ENCODE measurements at regions not wholly inside any gene's neighbourhood (a gene's known extent, or its start where the extent isn't known, plus 50 kb on each side); places are given as distances from the start of the nearest gene placed in this dataset.
"Not testable (repeated sequence)": the region's sequence is repeated elsewhere in the genome, so short reads cannot be mapped to it uniquely, and the experiment has no call there.

DNA sequence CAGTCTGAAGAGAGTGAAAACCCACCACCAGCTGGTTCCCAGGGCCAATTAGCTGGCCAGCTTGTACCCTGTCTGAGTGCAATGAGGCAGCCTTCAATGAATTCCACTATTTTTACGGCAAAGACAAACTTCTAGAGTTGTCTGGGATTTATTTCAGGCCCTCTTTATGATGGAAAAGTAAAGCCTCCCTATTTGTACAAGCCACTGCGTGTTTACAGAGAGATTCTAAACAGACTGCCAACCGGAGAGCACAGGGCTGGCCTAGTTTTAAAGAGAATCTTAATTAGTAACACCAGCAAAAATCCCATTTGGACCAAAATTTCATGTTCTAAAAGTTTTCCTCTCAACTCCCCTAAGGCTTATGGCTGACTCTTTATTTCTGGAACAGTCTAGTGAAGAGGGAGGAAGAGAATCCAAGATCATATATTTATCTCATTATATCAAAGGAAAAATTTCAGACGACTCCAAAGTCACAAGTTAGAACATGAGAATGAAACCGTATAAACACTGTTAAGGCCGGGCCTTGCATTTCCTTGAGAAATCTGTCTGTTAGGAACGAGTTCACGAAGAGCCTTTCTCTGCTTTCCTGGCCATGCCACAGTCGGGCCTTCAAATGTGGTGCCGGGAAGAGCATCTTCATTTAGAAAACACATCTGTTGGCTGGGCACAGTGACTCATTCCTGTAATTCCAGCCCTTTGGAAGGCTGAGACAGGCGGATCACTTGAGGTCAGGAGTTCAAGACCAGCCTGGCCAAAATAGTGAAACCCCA lies 724.6 kb upstream of the NRP1 start:
- TF ChIP-seq EZH2 (IDR thresholded peaks at IDR 0.05; ENCODE audit: borderline replicate concordance, low read depth, low read length, poor library complexity, severe bottlenecking) = no peak
- TF ChIP-seq, protein P1, sequence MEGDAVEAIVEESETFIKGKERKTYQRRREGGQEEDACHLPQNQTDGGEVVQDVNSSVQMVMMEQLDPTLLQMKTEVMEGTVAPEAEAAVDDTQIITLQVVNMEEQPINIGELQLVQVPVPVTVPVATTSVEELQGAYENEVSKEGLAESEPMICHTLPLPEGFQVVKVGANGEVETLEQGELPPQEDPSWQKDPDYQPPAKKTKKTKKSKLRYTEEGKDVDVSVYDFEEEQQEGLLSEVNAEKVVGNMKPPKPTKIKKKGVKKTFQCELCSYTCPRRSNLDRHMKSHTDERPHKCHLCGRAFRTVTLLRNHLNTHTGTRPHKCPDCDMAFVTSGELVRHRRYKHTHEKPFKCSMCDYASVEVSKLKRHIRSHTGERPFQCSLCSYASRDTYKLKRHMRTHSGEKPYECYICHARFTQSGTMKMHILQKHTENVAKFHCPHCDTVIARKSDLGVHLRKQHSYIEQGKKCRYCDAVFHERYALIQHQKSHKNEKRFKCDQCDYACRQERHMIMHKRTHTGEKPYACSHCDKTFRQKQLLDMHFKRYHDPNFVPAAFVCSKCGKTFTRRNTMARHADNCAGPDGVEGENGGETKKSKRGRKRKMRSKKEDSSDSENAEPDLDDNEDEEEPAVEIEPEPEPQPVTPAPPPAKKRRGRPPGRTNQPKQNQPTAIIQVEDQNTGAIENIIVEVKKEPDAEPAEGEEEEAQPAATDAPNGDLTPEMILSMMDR (conservative IDR thresholded peaks at IDR 0.05; ENCODE audit: low read depth, low read length) = no peak
- no peaks in the 10 kb centered on the region for H3K27me3 ChIP-seq (replicated peaks; ENCODE audit: insufficient read depth, low read depth, low read length, poor library complexity)
- intact Hi-C loops (cut with micrococcal nuclease; ENCODE audit: unreplicated experiment) = no loop called here
- H3K4me3 ChIP-seq (ENCODE audit: low read depth, low read length, poor library complexity, severe bottlenecking) = no peak overlapping the region
- no peaks in the 10 kb centered on the region for H3K4me1 ChIP-seq (ENCODE audit: insufficient read depth, low read length, poor library complexity, severe bottlenecking)
- CTCF ChIA-PET = interaction anchor here (0.7 kb wide), 1 partner anchor 204 kb away, joined by 5 read pairs; no protein-coding TSS in a partner anchor
- H3K36me3 ChIP-seq (ENCODE audit: insufficient read depth, low read length, poor library complexity, severe bottlenecking) = no peaks in the 10 kb centered on the region
- no peak overlapping the region for H3K27ac ChIP-seq (ENCODE audit: low read depth, low read length, poor library complexity, severe bottlenecking)
- POLR2A ChIA-PET (ENCODE audit: low non-redundant PET) = no interaction called here
- no peaks in the 10 kb centered on the region for H3K9me3 ChIP-seq (ENCODE audit: low read depth, low read length, poor library complexity, severe bottlenecking)
- no peak for DNase-seq (ENCODE audit: low spot score)
- BruUV-seq (replicated peaks) = no TSS peak

DNA sequence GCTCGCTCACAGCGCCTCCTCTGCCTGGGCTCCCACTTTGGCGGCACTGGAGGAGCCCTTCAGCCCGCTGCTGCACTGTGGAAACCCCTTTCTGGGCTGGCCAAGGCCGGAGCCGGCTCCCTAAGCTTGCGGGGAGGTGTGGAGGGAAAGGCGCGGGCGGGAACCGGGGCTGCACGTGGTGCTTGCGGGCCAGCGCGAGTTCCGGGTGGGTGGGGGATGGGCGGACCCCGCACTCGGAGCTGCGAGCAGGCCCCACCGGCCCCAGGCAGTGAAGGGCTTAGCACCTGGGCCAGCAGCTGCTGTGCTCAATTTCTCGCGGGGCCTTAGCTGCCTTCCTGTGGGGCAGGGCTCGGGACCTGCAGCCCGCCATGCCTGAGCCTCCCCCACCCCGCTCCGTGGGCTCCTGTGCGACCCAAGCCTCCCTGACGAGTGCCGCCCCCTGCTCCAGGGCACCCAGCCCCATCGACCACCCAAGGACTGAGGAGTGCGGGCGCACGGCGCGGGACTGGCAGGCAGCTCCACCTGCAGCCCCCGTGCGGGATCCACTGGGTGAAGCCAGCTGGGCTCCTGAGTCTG lies 721.0 kb upstream of the NRP1 start:
- POLR2A ChIA-PET (ENCODE audit: low non-redundant PET); CTCF ChIA-PET; BruUV-seq (replicated peaks): not testable (repeated sequence)

DNA sequence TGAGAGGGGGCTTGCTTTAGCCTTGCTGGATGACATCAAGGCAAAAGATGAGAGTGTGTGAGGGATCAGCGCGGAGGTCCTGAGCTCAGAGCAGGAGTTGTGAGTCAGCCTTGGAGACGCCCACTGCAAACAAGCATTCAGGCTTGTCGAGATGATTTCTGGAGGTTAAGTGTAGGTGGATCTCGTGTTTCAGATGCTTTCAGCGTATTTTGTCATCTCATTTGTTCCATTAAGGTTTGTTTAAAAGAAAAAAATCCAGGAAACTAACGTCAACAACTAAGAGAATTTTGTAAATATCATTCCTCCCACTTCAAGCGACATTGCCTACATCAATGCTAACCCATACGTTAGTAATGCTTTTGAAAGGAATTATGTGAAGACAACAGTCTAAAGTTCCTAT lies 715.4 kb upstream of the NRP1 start:
- no peaks in the 10 kb centered on the region for H3K36me3 ChIP-seq (ENCODE audit: insufficient read depth, low read length, poor library complexity, severe bottlenecking)
- no peak overlapping the region for H3K27ac ChIP-seq (ENCODE audit: low read depth, low read length, poor library complexity, severe bottlenecking)
- DNase-seq (ENCODE audit: low spot score) = peak; percentile 13
- BruUV-seq (replicated peaks) = no TSS peak
- CTCF ChIA-PET = no interaction called here
- no peak for TF ChIP-seq EZH2 (IDR thresholded peaks at IDR 0.05; ENCODE audit: borderline replicate concordance, low read depth, low read length, poor library complexity, severe bottlenecking)
- TF ChIP-seq, protein P1 (conservative IDR thresholded peaks at IDR 0.05; ENCODE audit: low read depth, low read length) = no peak
- no peaks in the 10 kb centered on the region for H3K4me1 ChIP-seq (ENCODE audit: insufficient read depth, low read length, poor library complexity, severe bottlenecking)
- intact Hi-C loops (cut with micrococcal nuclease; ENCODE audit: unreplicated experiment) = no loop called here
- no peaks in the 10 kb centered on the region for H3K9me3 ChIP-seq (ENCODE audit: low read depth, low read length, poor library complexity, severe bottlenecking)
- POLR2A ChIA-PET (ENCODE audit: low non-redundant PET) = no interaction called here
- H3K4me3 ChIP-seq (ENCODE audit: low read depth, low read length, poor library complexity, severe bottlenecking) = no peak overlapping the region
- no peaks in the 10 kb centered on the region for H3K27me3 ChIP-seq (replicated peaks; ENCODE audit: insufficient read depth, low read depth, low read length, poor library complexity)

More for the DNA sequence above, 721.0 kb upstream of the NRP1 start:
- H3K36me3 ChIP-seq (ENCODE audit: insufficient read depth, low read length, poor library complexity, severe bottlenecking); H3K9me3 ChIP-seq (ENCODE audit: low read depth, low read length, poor library complexity, severe bottlenecking); H3K4me3 ChIP-seq (ENCODE audit: low read depth, low read length, poor library complexity, severe bottlenecking); H3K4me1 ChIP-seq (ENCODE audit: insufficient read depth, low read length, poor library complexity, severe bottlenecking); H3K27me3 ChIP-seq (replicated peaks; ENCODE audit: insufficient read depth, low read depth, low read length, poor library complexity); H3K27ac ChIP-seq (ENCODE audit: low read depth, low read length, poor library complexity, severe bottlenecking); intact Hi-C loops (cut with micrococcal nuclease; ENCODE audit: unreplicated experiment); DNase-seq (ENCODE audit: low spot score): not testable (repeated sequence)

DNA sequence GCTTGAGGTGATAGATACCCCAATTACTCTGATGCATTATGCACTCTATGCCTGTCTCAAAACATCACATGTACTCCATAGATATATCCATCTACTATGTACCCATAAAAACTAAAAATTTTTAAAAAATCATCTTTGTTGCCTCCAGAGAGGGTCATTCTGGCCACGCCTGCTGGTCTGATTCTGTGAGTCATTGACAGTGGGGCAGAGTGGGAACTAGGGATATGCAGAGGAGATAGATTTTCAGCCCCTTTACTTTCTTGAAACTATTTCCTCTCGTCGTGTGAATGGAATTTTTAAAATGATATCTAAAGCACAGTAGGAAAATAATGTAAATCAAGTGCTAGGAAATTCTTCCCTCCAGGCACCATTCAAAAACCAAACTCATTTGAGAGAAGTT lies 715.0 kb upstream of the NRP1 start:
- Histone ChIP-seq H3K9me3 (ENCODE audit: low read depth, low read length, poor library complexity, severe bottlenecking) (no peaks in the 10 kb centered on the region), H3K4me3 (ENCODE audit: low read depth, low read length, poor library complexity, severe bottlenecking) (no peak overlapping the region), H3K36me3 (ENCODE audit: insufficient read depth, low read length, poor library complexity, severe bottlenecking) (no peaks in the 10 kb centered on the region), H3K27me3 (replicated peaks; ENCODE audit: insufficient read depth, low read depth, low read length, poor library complexity) (no peaks in the 10 kb centered on the region), H3K4me1 (ENCODE audit: insufficient read depth, low read length, poor library complexity, severe bottlenecking) (no peaks in the 10 kb centered on the region), H3K27ac (ENCODE audit: low read depth, low read length, poor library complexity, severe bottlenecking) (no peak overlapping the region)
- intact Hi-C loops (cut with micrococcal nuclease; ENCODE audit: unreplicated experiment) = no loop called here
- TF ChIP-seq, protein P1 (conservative IDR thresholded peaks at IDR 0.05; ENCODE audit: low read depth, low read length) = no peak
- no TSS peak for BruUV-seq (replicated peaks)
- DNase-seq (ENCODE audit: low spot score) = no peak
- CTCF ChIA-PET = no interaction called here
- POLR2A ChIA-PET (ENCODE audit: low non-redundant PET) = no interaction called here
